ENCODE measurements at regions not wholly inside any gene's neighbourhood (a gene's known extent, or its start where the extent isn't known, plus 50 kb on each side); places are given as distances from the start of the nearest gene placed in this dataset.

DNA sequence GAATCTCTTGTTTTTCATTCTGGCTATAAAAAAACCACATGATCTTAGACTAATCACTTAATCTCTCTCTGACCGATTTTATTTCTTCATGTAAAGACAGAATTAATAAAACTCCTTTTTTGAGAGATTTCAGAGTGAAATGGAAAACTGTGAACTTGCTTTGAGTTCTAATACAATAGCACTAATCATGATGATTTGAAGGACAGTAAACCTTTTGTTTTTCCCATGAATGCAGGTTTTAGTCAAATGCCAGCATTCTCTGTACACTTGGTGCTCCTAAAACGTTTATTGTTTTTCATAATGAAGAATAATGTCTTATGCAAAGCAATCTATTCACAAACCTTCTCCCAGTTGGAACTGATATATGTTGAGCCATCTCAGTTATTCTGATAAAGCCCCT, 86.8 kb downstream of the SLC24A2 start:
- no peak for TF ChIP-seq RELA (CRISPR knock-in tag; IDR thresholded peaks at IDR 0.05; ENCODE audit: borderline replicate concordance)
- no peak for TF ChIP-seq CREB1 (CRISPR knock-in tag; IDR thresholded peaks at IDR 0.05)
- no peak for TF ChIP-seq EMX1 (CRISPR knock-in tag; IDR thresholded peaks at IDR 0.05)
- TF ChIP-seq, protein P1, sequence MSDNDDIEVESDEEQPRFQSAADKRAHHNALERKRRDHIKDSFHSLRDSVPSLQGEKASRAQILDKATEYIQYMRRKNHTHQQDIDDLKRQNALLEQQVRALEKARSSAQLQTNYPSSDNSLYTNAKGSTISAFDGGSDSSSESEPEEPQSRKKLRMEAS (CRISPR knock-in tag; IDR thresholded peaks at IDR 0.05) = no peak
- TF ChIP-seq, protein P2, sequence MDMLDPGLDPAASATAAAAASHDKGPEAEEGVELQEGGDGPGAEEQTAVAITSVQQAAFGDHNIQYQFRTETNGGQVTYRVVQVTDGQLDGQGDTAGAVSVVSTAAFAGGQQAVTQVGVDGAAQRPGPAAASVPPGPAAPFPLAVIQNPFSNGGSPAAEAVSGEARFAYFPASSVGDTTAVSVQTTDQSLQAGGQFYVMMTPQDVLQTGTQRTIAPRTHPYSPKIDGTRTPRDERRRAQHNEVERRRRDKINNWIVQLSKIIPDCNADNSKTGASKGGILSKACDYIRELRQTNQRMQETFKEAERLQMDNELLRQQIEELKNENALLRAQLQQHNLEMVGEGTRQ (CRISPR knock-in tag; IDR thresholded peaks at IDR 0.05) = no peak
- no peak for TF ChIP-seq CBFB (CRISPR knock-in tag; IDR thresholded peaks at IDR 0.05; ENCODE audit: low read depth)
- TF ChIP-seq, protein P3, sequence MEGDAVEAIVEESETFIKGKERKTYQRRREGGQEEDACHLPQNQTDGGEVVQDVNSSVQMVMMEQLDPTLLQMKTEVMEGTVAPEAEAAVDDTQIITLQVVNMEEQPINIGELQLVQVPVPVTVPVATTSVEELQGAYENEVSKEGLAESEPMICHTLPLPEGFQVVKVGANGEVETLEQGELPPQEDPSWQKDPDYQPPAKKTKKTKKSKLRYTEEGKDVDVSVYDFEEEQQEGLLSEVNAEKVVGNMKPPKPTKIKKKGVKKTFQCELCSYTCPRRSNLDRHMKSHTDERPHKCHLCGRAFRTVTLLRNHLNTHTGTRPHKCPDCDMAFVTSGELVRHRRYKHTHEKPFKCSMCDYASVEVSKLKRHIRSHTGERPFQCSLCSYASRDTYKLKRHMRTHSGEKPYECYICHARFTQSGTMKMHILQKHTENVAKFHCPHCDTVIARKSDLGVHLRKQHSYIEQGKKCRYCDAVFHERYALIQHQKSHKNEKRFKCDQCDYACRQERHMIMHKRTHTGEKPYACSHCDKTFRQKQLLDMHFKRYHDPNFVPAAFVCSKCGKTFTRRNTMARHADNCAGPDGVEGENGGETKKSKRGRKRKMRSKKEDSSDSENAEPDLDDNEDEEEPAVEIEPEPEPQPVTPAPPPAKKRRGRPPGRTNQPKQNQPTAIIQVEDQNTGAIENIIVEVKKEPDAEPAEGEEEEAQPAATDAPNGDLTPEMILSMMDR (IDR thresholded peaks at IDR 0.05) = no peak
- TF ChIP-seq ZBTB21 (CRISPR knock-in tag; IDR thresholded peaks at IDR 0.05; ENCODE audit: borderline replicate concordance) = no peak
- no peak for TF ChIP-seq NR3C1 (CRISPR knock-in tag; conservative IDR thresholded peaks at IDR 0.05; ENCODE audit: low read depth)
- TF ChIP-seq TP53 (CRISPR knock-in tag; IDR thresholded peaks at IDR 0.05) = no peak
- no peak for TF ChIP-seq MXD4 (CRISPR knock-in tag; IDR thresholded peaks at IDR 0.05; ENCODE audit: borderline replicate concordance)
- no peak for TF ChIP-seq TEAD4 (CRISPR knock-in tag; IDR thresholded peaks at IDR 0.05)
- no peak for TF ChIP-seq ZNF423 (CRISPR knock-in tag; IDR thresholded peaks at IDR 0.05)
- TF ChIP-seq ZNF121 (CRISPR knock-in tag; IDR thresholded peaks at IDR 0.05) = no peak

Measured in WTC11 (cell line).